PC-9 (cell line): ENCODE measurements at regions not wholly inside any gene's neighbourhood (a gene's known extent, or its start where the extent isn't known, plus 50 kb on each side); places are given as distances from the start of the nearest gene placed in this dataset.

Source experiments
- EZH2 ChIP-seq: fragments of 200-600 bp; sonication (generic); IDR thresholded peaks from 2 replicates; pipeline ENCODE4 v1.8.0; 2017; ENCODE audit warnings: antibody characterized with exemption, low read depth
- TF ChIP-seq, protein P1 (sequence below): fragments of 200-600 bp; sonication (generic); conservative IDR thresholded peaks from 2 replicates; pipeline ENCODE4 v1.6.1; 2017; ENCODE audit warnings: mixed run types, antibody characterized with exemption, mild to moderate bottlenecking, moderate library complexity

DNA sequence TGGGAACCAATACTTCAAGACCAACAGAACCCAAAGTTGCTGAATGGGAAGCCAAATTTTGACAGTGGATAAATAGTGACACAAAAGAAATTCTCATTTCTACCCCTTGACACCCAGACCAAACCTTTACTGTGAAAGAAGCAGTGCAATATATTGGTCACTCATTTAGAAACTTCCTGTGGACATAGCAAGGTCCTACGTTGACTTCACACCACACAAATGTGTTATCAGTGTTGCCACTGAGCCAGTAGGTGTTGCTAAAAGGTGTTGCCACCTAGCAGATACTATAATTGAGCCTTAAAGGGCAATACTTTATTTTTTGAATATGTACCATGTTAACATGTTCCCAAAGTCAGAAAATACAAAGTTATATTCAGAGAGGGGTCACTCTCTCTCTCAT lies 1008.9 kb upstream of the CDH2 start:
- no peak for TF ChIP-seq EZH2
- TF ChIP-seq, protein P1, sequence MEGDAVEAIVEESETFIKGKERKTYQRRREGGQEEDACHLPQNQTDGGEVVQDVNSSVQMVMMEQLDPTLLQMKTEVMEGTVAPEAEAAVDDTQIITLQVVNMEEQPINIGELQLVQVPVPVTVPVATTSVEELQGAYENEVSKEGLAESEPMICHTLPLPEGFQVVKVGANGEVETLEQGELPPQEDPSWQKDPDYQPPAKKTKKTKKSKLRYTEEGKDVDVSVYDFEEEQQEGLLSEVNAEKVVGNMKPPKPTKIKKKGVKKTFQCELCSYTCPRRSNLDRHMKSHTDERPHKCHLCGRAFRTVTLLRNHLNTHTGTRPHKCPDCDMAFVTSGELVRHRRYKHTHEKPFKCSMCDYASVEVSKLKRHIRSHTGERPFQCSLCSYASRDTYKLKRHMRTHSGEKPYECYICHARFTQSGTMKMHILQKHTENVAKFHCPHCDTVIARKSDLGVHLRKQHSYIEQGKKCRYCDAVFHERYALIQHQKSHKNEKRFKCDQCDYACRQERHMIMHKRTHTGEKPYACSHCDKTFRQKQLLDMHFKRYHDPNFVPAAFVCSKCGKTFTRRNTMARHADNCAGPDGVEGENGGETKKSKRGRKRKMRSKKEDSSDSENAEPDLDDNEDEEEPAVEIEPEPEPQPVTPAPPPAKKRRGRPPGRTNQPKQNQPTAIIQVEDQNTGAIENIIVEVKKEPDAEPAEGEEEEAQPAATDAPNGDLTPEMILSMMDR, result no peak
